D721Med (cell line): ENCODE measurements at regions not wholly inside any gene's neighbourhood (a gene's known extent, or its start where the extent isn't known, plus 50 kb on each side); places are given as distances from the start of the nearest gene placed in this dataset.
"Not testable (repeated sequence)": the region's sequence is repeated elsewhere in the genome, so short reads cannot be mapped to it uniquely, and the experiment has no call there.

Experiments used
- DNase-seq: peaks from one replicate; pipeline ENCODE4 v3.0.0; 2011; ENCODE audit warnings: low spot score; ENCODE audit not compliant: insufficient read length
- FAIRE-seq: peaks from 2 replicates; lab custom pipeline; 2011; peaks lifted over from hg19 to GRCh38; lab: Jason Lieb, UNC
- CTCF ChIP-seq: IDR thresholded peaks from 2 replicates; pipeline ENCODE4 v1.5.1; 2012; ENCODE audit warnings: mild to moderate bottlenecking, control low read depth; ENCODE audit not compliant: insufficient read depth; ENCODE audit errors: missing control alignments

GRCh38 chr2:105489168-105489878 lies 90.5 kb upstream of the FHL2 start:
- no peak for FAIRE-seq

DNA sequence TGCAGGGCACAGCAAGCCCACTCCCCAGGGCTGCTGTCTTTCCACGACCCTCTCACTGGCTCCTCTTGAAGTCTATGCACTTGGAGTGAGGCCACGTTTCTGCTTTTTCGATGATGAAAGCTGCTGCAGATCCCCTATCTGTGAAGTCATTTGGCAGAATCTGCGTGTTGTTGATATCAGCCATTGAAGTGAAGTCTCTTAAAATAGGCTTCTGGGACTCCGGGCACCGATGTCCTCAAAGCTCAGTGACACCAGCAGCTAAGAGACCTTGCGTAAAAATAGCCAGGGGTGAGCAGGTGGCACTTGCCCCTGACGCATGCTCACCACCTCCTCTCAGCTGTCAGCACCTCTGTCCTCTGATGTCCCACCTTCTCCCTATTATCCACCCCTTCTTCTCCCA lies 89.4 kb upstream of the FHL2 start:
- TF ChIP-seq CTCF: no peak
- DNase-seq (no peak), FAIRE-seq (no peak)

More at GRCh38 chr2:105489168-105489878, 90.5 kb upstream of the FHL2 start:
- DNase-seq: no peak
- TF ChIP-seq CTCF: no peak

DNA sequence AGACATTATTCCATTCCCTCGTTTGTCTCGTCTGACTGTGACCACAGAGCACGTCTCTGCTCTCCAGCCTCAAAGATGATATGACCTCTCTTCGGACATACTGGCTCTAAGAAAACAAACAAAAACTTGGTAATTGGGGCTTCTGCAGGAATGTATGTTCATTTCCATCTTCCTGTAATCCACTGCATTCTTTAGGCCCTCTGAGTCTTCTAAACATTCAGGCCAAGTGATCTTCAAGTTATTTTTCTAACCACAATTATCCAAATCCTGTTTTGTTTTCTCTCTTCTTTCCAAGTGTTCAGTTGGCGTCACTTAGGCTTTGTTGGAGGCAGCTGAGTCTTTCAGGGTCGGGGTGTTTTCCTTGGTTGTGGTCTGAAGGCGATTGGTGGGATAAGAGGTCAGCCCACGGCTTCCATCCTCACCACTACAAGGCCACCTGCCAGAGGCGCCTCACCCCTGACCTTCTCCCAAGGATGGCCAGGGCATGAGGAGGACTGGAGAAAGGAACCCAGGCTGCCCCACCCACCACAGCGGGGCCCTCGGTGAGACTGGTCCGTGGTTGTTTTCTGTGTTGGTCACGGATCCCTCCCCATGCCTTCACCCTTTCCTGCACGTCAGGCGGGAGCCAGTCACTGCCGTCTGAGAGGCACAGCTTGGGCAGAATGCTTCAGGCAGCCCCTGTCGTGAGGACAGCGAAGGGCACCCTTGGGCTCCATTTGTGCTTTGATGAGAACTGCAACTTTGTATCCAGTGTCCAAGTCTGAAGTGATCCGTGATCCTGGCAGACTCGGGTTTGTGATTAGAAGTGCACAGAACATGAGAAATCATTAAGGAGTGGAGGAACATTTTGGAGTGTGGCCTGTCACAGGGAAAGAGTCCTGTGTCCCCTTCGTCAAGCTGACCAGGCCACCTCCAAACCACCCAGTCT lies 88.6 kb upstream of the FHL2 start:
- FAIRE-seq: no peak
- TF ChIP-seq CTCF: no peak
- no peak for DNase-seq

DNA sequence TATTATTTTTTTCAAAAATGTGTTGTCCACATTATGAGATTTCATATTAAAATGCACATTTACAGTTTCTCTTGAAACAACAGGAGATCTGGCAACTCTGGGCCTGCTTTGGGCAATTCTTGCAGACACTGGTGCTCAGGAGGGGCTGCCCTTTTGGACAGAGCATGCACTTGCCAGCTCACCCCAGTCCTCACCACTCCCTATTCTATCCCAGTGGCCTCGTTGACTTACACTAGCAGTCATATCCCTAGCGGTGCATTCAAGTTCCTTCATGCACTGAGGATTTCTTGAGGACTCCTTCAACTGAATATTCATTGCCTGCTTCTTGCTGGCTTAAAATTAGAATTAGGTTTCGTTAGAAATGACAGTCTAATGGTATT lies 87.9 kb upstream of the FHL2 start:
- FAIRE-seq: no peak
- no peak for TF ChIP-seq CTCF
- no peak for DNase-seq

DNA sequence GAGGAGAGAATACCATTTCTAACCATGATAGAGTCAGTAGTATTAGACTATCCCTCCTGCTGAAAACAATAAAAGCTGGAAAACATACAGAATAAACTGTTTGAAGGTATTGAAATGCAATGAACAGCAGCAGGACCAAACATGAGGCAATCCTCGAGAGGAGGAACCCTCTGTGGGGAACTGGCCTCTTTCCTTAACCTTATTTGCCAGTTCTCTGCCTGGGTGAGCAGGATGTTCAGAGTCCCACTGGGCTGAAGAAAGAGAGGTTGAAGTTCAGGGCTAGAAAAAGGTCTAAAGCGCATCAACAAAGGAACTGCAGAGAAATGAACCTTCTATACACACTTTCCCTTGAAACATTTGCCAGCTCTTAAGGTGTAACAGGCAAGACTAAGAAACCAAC lies 79.8 kb upstream of the FHL2 start:
- DNase-seq (no peak), FAIRE-seq (no peak)
- TF ChIP-seq CTCF: no peak

- FAIRE-seq, DNase-seq: not testable (repeated sequence)
Measured at GRCh38 chr2:105477050-105477620, 78.3 kb upstream of the FHL2 start.

DNA sequence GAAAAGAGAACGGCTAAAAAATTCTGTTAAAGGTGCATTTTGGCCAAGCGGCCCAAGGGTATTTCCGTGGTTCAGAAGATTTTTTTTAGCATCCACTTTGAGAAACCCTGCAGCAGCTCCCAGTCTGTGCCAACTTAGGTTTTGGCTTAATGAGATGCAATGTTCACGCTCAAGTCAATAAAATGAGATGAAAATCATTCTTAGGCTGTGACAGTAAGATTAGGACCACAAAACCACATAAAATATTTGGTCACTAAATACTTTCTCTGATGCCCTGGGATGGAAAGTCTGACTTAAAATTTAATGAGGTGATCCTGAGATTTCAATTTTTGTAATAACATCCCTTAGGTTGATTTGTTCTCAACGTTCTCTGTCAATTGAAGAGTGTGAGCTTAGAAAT lies 74.2 kb upstream of the FHL2 start:
- no peak for DNase-seq
- no peak for FAIRE-seq
- no peak for TF ChIP-seq CTCF
